HG03354 (cell line): ENCODE measurements at regions not wholly inside any gene's neighbourhood (a gene's known extent, or its start where the extent isn't known, plus 50 kb on each side); places are given as distances from the start of the nearest gene placed in this dataset.
"Not testable (repeated sequence)": the region's sequence is repeated elsewhere in the genome, so short reads cannot be mapped to it uniquely, and the experiment has no call there.

ENCODE experiments used
- ATAC-seq: cut with Tn5 transposase; IDR thresholded peaks from one replicate; pipeline ENCODE4 v1.9.1; 2021; ENCODE audit warnings: mild to moderate bottlenecking; ENCODE audit not compliant: unreplicated experiment, poor library complexity, severe bottlenecking

DNA sequence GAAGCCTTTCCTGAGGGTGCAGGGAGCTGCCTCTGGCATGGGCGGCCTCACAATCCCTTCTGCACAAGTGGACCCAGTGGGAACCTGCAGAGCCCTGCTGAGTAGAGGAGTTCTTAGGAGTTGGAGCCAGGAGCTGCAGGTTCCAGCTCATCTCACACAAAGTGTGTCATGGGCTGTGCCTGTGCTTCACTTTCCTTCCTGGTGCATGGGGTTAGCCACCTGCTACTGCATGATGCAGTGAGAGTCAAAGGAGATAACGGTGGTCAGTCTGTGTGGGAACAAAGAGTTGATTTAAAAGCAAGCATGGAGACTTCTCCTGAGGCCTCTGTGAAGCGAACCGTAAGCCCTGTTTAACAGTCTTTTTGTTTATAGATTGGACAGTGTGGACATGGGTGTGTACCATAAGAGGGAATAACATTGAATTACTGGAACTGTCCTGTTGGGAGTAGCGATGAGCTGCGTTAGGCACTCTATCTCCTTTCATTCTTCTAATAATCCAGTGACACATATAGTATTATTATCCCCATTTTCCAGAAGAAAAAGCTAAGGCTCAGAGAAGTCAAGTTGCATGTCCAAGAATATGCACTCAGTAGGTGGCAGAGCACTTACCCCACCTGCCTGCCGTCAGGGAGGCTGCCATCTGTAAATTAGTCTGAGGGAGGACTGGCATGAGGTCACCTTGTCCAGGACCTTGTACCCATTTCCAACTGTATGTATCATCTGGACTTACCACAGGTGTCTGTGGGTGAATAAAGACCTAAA lies 68.7 kb upstream of the PRR23C start:
- no peak for ATAC-seq

DNA sequence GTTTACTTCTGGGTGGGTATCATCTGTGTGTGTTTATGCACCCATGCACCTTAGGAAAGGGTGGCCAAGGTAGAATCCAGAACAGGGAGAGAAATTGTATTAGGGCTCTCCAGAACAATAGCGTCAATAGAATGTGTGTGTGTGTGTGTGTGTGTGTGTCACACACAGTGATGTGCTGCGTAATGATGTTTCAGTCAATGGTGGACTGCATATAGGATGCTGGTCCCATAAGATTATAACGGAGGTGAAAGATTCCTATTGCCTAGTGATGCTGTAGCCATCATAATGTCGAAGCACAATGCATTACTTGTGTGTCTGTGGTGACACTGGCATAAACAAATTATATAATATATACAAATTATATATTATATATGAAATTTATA lies 69.3 kb upstream of the PRR23C start:
- no peak for ATAC-seq

DNA sequence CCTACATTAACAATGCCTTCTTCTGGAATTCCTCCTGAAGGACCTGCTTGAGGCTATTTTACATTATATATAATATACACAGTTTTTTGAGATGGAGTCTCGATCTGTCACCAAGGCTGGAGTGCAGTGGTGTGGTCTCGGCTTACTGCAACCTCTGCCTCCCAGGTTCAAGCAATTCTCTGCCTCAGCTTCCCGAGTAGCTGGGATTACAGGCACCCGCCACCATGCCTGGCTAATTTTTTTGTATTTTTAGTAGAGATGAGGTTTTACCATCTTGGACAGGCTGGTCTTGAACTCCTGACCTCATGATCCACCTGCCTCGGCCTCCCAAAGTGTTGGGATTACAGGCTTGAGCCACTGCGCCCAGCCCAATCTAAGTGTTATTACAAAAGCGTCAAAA lies 71.9 kb upstream of the PRR23C start:
- ATAC-seq, result not testable (repeated sequence)

DNA sequence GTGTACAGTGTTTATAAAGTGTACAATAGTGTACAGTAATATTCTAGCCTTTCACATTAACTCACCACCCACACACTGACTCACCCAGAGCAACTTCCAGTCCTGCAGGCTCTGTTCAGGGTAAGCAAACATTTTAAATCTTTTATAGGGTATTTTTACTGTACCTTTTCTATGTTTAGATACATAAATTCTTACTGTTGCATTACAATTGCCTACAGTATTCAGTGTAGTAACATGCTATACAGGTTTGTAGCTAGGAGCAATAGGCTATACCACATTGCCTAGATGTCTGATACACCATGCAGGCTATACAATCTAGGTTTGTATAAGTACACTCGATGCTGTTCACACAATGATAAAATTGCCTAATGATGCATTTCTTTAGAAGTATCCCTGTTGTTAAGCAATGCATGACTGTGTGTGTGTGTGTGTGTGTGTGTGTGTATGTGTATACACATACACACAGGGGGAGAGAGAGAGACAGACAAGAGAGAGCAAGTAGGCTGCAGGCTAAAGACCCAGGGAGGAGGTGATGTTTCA lies 72.5 kb upstream of the PRR23C start:
- ATAC-seq, result no peak

DNA sequence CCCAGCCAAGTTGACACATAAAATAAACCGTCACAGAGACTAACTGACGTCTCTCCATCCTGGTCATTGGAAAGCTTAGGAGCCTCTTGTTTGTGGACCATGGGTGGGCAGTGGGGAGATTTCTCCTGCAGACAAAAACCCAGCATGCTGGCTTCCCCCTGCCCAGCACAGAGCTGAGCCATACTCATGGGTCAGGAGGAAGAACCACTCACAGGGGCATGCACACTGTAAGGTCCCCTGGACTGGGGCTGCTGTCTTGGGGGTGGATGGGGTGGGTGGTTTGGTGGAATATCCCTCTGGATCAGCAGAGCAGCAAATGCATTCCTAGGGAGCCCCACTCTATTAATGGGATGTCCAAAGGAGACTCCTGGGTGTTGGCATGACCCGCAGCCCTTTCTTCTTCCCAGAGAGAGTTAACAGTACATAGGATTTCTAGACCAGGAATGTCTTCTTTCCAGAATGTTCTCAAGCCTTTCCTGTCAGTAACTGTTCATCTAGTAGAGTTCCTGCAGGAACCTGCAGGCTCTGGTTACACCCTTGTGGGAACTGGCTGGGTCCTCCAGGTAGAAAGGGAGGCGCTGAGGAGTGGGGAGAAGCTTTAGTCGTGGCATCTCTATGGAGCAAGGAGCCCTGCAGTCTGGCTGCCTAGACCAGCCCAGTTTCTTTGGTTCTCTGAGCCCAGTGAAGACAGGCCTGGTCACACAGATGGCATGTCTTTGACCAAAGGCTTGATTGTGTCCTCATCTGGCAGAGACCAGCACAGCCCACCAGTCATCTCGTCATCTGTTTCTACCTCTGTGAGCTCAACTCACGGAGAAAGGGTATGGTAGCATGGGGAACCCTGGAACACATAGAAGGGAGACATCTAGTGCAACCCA lies 73.4 kb upstream of the PRR23C start:
- no peak for ATAC-seq

DNA sequence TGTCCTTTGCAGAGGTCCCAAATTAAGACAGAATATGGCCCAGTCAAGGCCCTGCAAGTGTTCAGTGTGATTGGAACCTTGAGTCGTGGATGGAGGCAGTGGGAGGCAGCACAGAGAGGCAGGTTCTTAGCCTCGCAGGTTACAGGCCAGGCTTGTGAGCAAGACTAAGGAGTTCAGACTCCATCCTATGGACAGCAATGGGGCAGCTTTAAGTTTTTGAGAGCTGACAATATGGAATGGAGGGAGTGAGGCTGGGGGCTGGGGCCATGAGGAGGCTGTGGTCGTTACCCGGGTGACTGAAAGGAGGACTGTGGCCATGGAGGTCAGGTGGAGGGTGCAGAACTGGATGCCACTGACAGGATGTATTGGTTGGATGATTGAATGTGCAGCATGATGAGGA lies 74.1 kb upstream of the PRR23C start:
- no peak for ATAC-seq

DNA sequence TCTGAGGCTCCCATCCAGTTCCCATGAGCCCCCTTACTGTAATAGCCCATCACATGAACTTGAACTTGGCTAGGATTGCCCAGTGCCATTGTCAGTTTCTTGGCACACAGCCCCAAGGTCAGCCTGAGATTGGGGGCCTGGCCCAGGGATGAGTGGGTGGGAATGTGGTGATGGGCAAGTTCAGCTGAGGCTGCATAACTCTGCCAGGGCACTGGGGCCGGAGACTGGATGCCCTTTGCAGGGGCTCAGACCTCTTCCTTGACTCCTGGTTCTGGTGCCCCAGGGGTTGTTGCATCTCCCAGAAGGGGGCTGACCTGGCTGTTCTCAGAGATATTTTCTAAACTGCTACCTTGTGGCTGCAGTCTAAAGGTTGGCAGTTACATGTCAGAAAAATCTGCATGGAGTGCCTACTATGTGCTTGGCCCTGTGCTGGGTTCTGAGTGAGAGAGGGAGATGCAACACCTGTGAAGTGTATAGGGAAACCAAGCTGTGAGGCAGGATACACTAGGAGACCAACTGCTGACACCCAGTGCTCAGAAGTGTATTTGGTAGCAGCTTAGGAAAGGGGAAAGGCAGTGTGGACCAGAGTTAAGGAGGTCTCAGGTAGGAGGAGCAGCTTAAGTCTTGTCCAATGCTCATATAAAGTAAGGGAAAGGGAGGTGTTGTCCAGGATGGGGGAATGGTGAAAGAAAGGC lies 74.8 kb upstream of the PRR23C start:
- ATAC-seq, result no peak

DNA sequence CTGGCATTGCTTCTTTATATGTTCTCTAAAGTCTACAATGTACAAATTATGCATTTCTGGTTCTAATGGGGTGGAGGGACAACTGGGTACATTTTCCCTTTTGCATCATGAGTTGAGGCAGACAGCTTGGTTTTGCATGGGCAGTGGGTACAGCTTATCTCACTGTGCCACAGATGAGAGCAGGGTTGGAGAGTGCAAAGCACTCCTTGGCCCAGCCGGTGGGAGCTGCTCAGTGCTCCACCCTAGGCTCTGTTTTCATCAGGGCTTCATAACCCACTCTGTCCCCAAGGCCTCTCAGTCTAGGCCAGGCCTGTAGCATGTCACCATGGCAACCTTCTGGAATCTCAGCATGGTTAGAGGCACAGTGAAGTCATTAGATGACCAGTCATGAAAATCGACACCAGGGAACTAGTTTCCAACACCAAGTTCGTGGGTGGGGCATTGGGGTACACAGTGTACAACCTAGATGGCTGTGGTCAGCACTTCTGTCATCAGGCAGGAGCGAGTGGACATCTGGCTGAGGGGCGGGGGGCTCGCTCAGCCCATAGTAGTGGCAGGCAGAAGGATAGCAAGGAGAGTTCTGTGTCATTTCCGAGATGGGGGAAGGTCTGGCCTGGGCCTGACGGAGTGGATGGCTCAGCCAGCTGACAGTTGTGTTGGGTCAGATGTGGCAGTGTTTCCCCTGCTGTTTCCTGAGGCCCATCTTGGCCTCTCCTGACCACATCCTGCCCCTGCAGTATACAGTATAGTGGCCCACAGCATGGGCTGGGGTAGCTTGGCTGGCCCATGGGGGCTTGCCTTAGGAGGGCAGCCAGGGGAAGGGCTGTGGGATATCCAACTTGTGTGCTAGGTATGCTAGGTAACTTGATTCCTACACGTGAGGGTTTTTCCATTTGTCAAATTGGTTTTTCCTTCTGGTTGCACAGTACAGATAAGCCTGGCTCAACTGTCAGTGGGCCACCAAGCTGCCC lies 75.7 kb upstream of the PRR23C start:
- no peak for ATAC-seq

DNA sequence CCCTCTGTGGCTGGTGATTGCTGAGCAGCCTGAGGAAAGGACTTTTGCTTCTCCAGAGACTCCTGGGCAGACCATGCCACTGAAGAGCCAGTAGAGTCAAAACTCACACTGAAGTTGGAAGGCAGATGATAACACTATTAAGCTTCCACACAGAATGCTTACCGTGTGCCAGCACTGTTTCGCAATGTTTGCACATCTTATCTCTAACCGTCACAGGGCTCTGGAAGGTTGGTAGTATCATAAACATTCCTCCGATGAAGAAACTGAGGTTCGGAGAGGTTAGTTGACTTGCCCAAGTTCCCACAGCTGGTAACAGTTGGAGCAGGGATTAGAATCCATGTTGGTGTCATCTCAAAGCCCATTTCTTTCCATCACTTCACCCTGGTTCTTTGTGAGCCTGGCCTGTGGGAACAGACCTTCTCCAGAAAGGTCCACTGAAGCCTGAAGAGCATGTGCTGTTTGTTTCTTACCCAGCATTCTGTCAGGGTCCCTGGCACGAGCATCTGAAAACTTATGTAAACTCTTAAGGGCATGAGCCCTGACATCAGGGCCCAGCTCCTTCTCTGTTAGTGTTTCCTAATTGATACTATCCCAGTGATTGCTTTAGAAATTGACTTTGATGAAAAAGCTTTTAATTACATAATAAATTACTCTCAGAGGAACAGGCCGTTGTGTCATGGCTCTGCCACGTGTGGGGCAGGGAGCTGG lies 77.0 kb upstream of the PRR23C start:
- ATAC-seq, result no peak

DNA sequence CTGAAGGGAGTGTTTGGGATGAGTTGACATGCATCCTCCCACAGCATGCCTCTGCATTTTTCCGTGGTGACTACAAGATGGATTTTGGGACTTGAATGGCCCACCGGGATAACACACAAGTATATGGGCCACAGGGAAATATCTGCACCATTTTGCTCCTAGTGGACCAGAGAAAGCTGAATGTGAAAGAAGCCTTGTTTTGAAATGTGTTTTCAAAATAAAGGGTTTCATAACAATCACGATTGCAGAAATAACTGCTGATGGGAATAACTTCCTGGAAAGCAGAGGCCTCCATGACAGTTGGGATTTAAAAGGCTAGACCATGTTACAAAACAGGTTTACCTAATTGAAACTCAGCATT lies 77.5 kb upstream of the PRR23C start:
- ATAC-seq, result no peak

DNA sequence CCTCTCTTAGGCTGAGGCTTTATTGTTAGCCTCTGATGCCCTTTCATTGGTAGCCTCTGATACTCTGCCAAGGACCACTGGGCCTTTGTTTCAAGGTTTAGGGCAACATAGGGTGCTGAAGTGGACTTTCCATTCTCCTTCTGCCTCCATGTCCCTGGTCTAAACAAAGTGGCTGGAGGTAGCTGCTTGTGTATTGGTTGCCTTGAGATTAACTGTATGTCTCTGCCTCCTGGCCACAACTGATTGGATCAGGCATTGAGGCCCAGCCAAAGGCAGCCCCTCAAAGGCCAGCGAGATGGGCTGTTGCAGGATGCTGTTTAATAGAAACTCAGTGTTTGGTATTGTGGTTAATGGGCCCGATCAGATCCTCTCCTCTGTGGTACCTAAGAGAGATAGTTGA lies 77.9 kb upstream of the PRR23C start:
- no peak for ATAC-seq

DNA sequence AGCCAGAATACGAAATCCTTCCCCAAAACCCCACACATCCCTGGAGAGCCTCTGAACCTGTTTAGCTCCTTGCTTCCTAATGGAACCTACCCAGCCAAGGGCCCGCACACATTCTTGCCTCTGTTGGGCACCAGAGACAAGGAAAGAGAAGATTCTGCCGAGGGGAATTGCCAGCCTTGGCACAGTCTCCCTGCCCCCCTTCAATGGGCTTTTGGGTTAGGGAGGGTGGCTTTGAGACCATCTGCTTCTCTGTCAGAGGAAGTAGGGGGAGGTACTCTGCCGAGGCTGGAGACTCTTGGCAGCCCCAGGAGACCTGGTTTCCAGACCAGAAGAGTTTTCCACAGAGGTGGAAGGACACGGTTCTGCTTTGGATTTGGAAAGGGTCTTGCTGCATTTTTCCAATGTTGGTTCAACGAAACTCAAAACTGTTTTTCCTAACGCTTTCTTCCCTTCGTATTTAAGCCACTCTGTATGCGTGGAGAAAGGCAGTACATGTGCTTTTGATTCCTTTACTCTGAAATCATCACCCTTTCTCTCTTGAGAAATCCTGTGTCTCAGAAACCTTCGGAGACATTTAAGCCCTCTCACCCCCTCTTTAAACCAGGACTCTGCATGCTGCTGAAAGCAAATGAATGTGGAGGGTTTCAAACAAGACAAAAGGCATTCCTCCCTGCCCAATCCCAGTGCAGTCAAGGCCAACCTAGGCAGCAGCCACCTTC lies 78.8 kb upstream of the PRR23C start:
- no peak for ATAC-seq

DNA sequence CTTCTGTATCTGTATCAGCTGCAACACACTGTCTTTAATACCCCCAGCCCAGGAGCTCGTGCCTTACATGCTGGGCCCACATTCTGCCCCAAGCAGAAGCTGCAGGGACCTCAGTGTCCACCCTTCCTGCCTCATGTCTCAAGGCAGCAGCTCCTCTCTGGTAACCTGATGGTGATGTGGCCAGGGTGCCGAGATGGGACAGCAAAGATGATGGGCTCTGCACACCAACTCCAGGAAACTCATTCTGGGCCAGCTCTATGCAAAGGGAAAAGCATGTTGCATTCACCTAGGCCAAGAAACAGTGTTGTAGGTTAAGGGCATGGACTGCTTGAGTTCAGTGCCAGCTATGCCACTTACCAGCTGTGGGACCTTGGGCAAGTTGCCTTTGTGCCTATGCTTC lies 79.5 kb upstream of the PRR23C start:
- no peak for ATAC-seq

DNA sequence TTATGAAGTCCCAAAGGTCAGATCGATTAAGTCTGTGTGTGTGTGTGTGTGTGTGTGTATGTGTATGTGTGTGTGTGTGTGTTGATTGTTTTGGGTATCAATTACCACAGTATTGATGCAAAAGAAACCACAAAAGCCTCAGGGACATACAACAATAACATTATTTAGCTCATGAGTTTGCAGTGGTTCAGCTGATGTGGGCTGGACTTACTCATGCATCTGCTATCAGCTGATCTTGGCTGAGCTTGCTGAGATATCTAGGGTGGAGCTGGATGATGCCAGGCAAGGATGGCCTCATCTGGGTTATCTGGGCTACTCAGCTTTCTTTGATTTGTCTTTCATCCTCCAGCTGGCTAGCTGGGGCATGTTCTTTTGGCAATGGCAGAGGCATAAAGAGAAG lies 82.4 kb upstream of the PRR23C start:
- no peak for ATAC-seq

DNA sequence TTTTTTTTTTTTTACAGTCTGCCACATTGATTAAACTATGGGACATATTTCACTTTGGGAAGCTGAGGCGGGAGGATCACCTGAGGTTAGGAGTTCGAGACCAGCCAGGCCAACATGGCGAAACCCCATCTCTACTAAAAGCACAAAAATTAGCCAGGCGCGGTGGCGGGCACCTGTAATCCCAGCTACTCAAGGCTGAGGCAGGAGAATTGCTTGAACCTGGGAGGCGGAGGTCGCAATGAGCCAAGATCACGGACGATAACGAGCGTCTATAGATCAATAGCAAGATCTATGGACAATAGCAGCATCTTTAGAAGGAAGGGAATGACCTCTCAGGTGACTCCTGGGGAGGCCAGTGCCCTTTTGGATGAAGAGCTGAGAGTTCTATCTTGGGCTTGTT lies 82.9 kb upstream of the PRR23C start:
- ATAC-seq, result not testable (repeated sequence)

DNA sequence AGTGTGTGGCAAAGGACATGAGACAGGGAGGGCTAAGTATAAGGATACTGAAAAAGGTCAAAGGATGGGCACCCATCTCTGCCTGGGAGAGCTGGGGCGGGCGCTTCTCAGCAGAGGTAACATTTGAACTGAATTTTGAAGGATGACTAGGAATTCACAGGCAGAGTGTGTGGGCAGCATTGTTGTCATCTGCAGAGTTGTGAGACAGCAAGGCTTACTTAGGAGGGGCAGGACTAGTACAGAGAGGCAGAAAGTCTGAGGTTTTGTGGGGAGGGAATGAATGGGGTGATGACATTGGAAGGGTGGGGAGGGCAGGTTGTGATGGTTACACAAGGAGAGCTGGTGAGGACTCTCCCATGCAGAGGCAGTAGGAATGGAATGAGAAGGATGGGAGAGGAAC lies 84.1 kb upstream of the PRR23C start:
- no peak for ATAC-seq

DNA sequence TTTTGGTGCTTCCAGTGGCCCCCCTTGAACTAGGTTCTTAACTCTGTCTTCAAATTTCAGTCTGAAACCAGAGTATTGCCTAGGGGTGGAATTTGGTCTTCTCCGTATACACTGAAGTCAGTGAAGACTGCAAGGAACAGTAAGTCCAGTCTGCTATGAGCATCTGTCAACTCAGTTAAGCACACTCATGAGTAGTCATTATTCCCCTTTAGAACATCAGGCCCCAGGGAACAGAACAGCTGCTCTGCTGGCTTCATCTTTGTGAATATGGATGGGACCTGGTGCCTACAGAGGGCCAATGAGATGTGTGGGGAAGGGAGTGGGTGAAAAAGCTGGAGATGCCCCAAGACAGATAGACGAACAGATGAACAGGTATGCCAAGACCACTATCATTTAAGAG lies 85.2 kb upstream of the PRR23C start:
- no peak for ATAC-seq
